ENCODE measurements at regions not wholly inside any gene's neighbourhood (a gene's known extent, or its start where the extent isn't known, plus 50 kb on each side); places are given as distances from the start of the nearest gene placed in this dataset.

- DNase-seq (ENCODE audit: low read depth in 1 of 2, low spot score in 2 of 2) (no peak), FAIRE-seq (no peak)
- Histone ChIP-seq H3K14ac (ENCODE audit: insufficient read length) (no peak overlapping the region), H3K27me3 (replicated peaks in 1 of 4; ENCODE audit: control insufficient read depth in 3 of 4, extremely low read depth in 1 of 4, insufficient read depth in 3 of 4, low read length in 3 of 4) (no peaks in the 10 kb centered on the region), H3K27ac (ENCODE audit: low read depth, low read length) (no peak overlapping the region), H3K23ac (ENCODE audit: insufficient read length) (no peak overlapping the region), H3K4me3 (ENCODE audit: extremely low read depth in 1 of 4, insufficient read depth in 2 of 4, low read depth in 3 of 4, low read length in 4 of 4) (no peak overlapping the region), H4K91ac (replicated peaks; ENCODE audit: insufficient read length, low read length) (no peak overlapping the region), H2BK15ac (ENCODE audit: low read length) (no peak overlapping the region), H2BK12ac (ENCODE audit: low read depth, low read length) (no peak overlapping the region), H3K23me2 (ENCODE audit: low read depth, low read length) (peaks cover 11% of the 10 kb centered on the region; the same call in 1 of the 2 replicates), H4K20me1 (replicated peaks in 1 of 2; ENCODE audit: control insufficient read depth in 1 of 2, insufficient read depth in 2 of 2, low read length in 2 of 2) (no peaks in the 10 kb centered on the region), H3K4me2 (ENCODE audit: insufficient read depth in 1 of 2, low read depth in 2 of 2, low read length in 2 of 2) (no peak overlapping the region), H2AFZ (ENCODE audit: low read length) (no peak overlapping the region), H2BK5ac (ENCODE audit: low read depth, low read length) (no peak overlapping the region), H2BK20ac (ENCODE audit: low read length) (no peak overlapping the region), H3K9ac (replicated peaks in 1 of 4; ENCODE audit: extremely low read depth in 1 of 4, low read depth in 3 of 4, low read length in 3 of 4) (no peak overlapping the region), H3K56ac (replicated peaks; ENCODE audit: insufficient read length, low read depth, low read length) (no peak overlapping the region), H4K8ac (ENCODE audit: extremely low read depth, insufficient read depth, low read length) (no peak overlapping the region), H3K9me3 (ENCODE audit: insufficient read depth in 2 of 2, low read depth in 1 of 2, low read length in 1 of 2) (no peaks in the 10 kb centered on the region), H3K4me1 (replicated peaks in 1 of 4; ENCODE audit: control insufficient read depth in 3 of 4, insufficient read depth in 4 of 4, low read length in 3 of 4) (peaks cover 3 to 5% (median 4%) of the 10 kb centered on the region in 4 experiments; a peak in 6 of 7 replicates), H3K79me2 (ENCODE audit: control insufficient read depth in 1 of 2, insufficient read depth in 2 of 2, low read length in 2 of 2) (no peaks in the 10 kb centered on the region), H3K79me1 (ENCODE audit: low read depth, low read length) (no peaks in the 10 kb centered on the region), H3K18ac (ENCODE audit: extremely low read depth, low read length) (no peak overlapping the region), H3K4ac (replicated peaks; ENCODE audit: insufficient read length, low read depth, low read length) (no peak overlapping the region), H4K5ac (ENCODE audit: insufficient read length, low read depth, low read length) (no peak overlapping the region), H2AK5ac (ENCODE audit: low read depth, low read length) (no peak overlapping the region), H3K36me3 (ENCODE audit: control insufficient read depth in 2 of 4, insufficient read depth in 4 of 4, low read length in 3 of 4) (no peaks in the 10 kb centered on the region), H2BK120ac (replicated peaks; ENCODE audit: low read depth, low read length) (no peak overlapping the region)
- ChIA-PET POLR2A (ENCODE audit: partially characterized antibody) (interaction anchor here (0.8 to 2.8 kb wide), 2 partner anchors 12 to 14 kb away, joined by 3 to 8 read pairs; no protein-coding TSS in a partner anchor), CTCF (ENCODE audit: partially characterized antibody) (interaction anchor here (1.0 kb wide), 1 partner anchor 25 kb away, joined by 3 read pairs; no protein-coding TSS in a partner anchor)
- TF ChIP-seq CTCF (IDR thresholded peaks at IDR 0.05; ENCODE audit: control extremely low read depth in 1 of 3, insufficient read depth in 1 of 3, low read depth in 1 of 3, low read length in 3 of 3), result no peak
- TF ChIP-seq POU5F1 (IDR thresholded peaks at IDR 0.05; ENCODE audit: low read depth, low read length), result no peak
- no peak for TF ChIP-seq TCF12 (IDR thresholded peaks at IDR 0.05; ENCODE audit: low read depth, low read length)
- no peak for TF ChIP-seq EZH2 (IDR thresholded peaks at IDR 0.05; ENCODE audit: low read depth, low read length, severe bottlenecking)
- TF ChIP-seq SIRT6 (IDR thresholded peaks at IDR 0.05; ENCODE audit: low read length), result no peak
- TF ChIP-seq ZNF274 (IDR thresholded peaks at IDR 0.05; ENCODE audit: borderline replicate concordance, extremely low read depth, low read length), result no peak
- no peak for TF ChIP-seq ATF2 (IDR thresholded peaks at IDR 0.05; ENCODE audit: low read length)
- TF ChIP-seq RAD21 (IDR thresholded peaks at IDR 0.05 in 1 of 2, conservative IDR thresholded peaks at IDR 0.05 in 1 of 2; ENCODE audit: low read depth in 2 of 2, low read length in 2 of 2), result no peak
- no peak for TF ChIP-seq JUND (IDR thresholded peaks at IDR 0.05; ENCODE audit: low read length)
- TF ChIP-seq SP1 (IDR thresholded peaks at IDR 0.05; ENCODE audit: low read depth, low read length), result no peak
- no peak for TF ChIP-seq JUN (IDR thresholded peaks at IDR 0.05; ENCODE audit: low read depth, low read length)
Measured at GRCh38 chr22:27656970-27657369, 144.6 kb downstream of the MN1 start.

Measured in H1 (cell line).